Neural cell (in vitro differentiated cells): ENCODE measurements at regions not wholly inside any gene's neighbourhood (a gene's known extent, or its start where the extent isn't known, plus 50 kb on each side); places are given as distances from the start of the nearest gene placed in this dataset.

Source experiments
- H2AFZ ChIP-seq: fragments of 200-600, 300-800 bp; sonication (generic), shearing (Covaris generic); 2 replicates; pipeline ENCODE4 v1.6.0; 2014; ENCODE audit warnings: low read depth, mild to moderate bottlenecking, antibody characterized with exemption, low read length, moderate library complexity
- H3F3A ChIP-seq: fragments of 200-600 bp; shearing (Covaris generic); 2 replicates; pipeline ENCODE4 v1.6.1; 2016; ENCODE audit warnings: mild to moderate bottlenecking, moderate library complexity, mixed read lengths, antibody characterized with exemption, low read length; ENCODE audit not compliant: insufficient read depth, poor library complexity, severe bottlenecking
- H3K27ac ChIP-seq: fragments of 200-600, 300-800 bp; sonication (generic), shearing (Covaris generic); 2 replicates; pipeline ENCODE4 v1.5.1; 2014; ENCODE audit warnings: mild to moderate bottlenecking, low read length, moderate library complexity
- H3K27me3 ChIP-seq: fragments of 300-800, 200-600 bp; sonication (generic), shearing (Covaris generic); 2 replicates; pipeline ENCODE4 v1.6.0; 2014; ENCODE audit warnings: mild to moderate bottlenecking, low read depth, low read length, moderate library complexity; ENCODE audit not compliant: insufficient read depth
- H3K36me3 ChIP-seq: fragments of 300-800, 200-600 bp; sonication (generic), shearing (Covaris generic); 2 replicates; pipeline ENCODE4 v1.5.1; 2014; ENCODE audit warnings: mild to moderate bottlenecking, antibody characterized with exemption, low read length, moderate library complexity; ENCODE audit not compliant: insufficient read depth
- H3K4me2 ChIP-seq: fragments of 300-800, 200-600 bp; sonication (generic), shearing (Covaris generic); 2 replicates; pipeline ENCODE4 v1.6.0; 2014; ENCODE audit warnings: mild to moderate bottlenecking, low read length
- H3K4me3 ChIP-seq: fragments of 300-800, 200-600 bp; sonication (generic), shearing (Covaris generic); 2 replicates; pipeline ENCODE4 v1.5.1; 2014; ENCODE audit warnings: mild to moderate bottlenecking, low read length, moderate library complexity
- H3K79me2 ChIP-seq: fragments of 200-600 bp; shearing (Covaris generic); replicated peaks from 2 replicates; pipeline ENCODE4 v1.6.0; 2014; ENCODE audit warnings: mild to moderate bottlenecking, low read length, moderate library complexity; ENCODE audit not compliant: insufficient read depth
- H3K9ac ChIP-seq: fragments of 300-800, 200-600 bp; sonication (generic), shearing (Covaris generic); 2 replicates; pipeline ENCODE4 v1.6.1; 2016; ENCODE audit warnings: mild to moderate bottlenecking, low read length, mixed read lengths
- H3K9me2 ChIP-seq: fragments of 200-600 bp; shearing (Covaris generic); 2 replicates; pipeline ENCODE4 v1.6.1; 2016; ENCODE audit warnings: mild to moderate bottlenecking, low read length, mixed read lengths; ENCODE audit not compliant: insufficient read depth
- H3K9me3 ChIP-seq: fragments of 200-600, 300-800 bp; sonication (generic), shearing (Covaris generic); 2 replicates; pipeline ENCODE4 v1.6.1; 2016; ENCODE audit warnings: mild to moderate bottlenecking, mixed run types, low read length, moderate library complexity, mixed read lengths
- H4K20me1 ChIP-seq: fragments of 200-600 bp; shearing (Covaris generic); 2 replicates; pipeline ENCODE4 v1.6.1; 2016; ENCODE audit warnings: mild to moderate bottlenecking, mixed run types; ENCODE audit not compliant: insufficient read depth
- EZH2 ChIP-seq: fragments of 200-600, 300-800 bp; shearing (Covaris generic), sonication (generic); IDR thresholded peaks from 2 replicates; pipeline ENCODE4 v1.6.1; 2014; ENCODE audit warnings: antibody characterized with exemption, low read length, borderline replicate concordance, mild to moderate bottlenecking; ENCODE audit not compliant: insufficient read depth, poor library complexity, severe bottlenecking
- MXI1 ChIP-seq: fragments of 450-650 bp; conservative IDR thresholded peaks from 2 replicates; pipeline ENCODE4 v1.6.1; 2014; ENCODE audit warnings: antibody characterized with exemption, mild to moderate bottlenecking; ENCODE audit not compliant: poor library complexity, severe bottlenecking
- POLR2AphosphoS5 ChIP-seq: IDR thresholded peaks from 2 replicates; pipeline ENCODE4 v1.6.1; 2012
- SMC3 ChIP-seq: fragments of 450-650 bp; conservative IDR thresholded peaks from 2 replicates; pipeline ENCODE4 v1.6.1; 2014; ENCODE audit warnings: antibody characterized with exemption, mild to moderate bottlenecking, moderate library complexity; ENCODE audit not compliant: poor library complexity
- TAF1 ChIP-seq: IDR thresholded peaks from 2 replicates; pipeline ENCODE4 v1.6.1; 2012; ENCODE audit warnings: low read depth
- TF ChIP-seq, protein P1 (sequence below): fragments of 450-650 bp; IDR thresholded peaks from 2 replicates; pipeline ENCODE4 v1.5.1; 2014; ENCODE audit warnings: antibody characterized with exemption, mild to moderate bottlenecking, moderate library complexity; ENCODE audit not compliant: poor library complexity, severe bottlenecking
- TF ChIP-seq, protein P2 (sequence below): IDR thresholded peaks from 2 replicates; pipeline ENCODE4 v1.6.1; 2012; ENCODE audit warnings: borderline replicate concordance

DNA sequence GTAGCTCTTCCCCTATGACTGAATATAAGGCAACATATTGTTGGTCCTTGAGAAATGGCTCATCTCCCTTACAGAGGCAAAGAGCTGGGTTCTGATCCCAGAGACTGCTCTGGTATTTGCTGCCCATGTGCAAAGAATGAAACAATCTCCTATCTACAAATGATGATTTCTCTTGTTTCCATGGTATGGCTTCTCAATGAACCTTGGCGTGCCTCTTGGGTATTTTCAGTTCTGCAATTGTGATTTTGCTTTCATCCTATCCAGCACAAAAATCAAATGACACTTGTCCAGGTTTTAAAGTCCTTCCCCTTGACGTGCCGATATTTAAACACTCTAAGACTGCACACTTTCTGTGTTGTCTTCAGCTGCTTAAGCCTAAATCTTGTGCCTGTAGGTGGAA is 109.8 kb upstream of the NR2F2 start:
- Histone ChIP-seq H3K4me2 (no peak overlapping the region), H3K36me3 (no peaks in the 10 kb centered on the region), H3K4me3 (no peak overlapping the region), H3K27ac (no peak overlapping the region), H3K9me3 (no peaks in the 10 kb centered on the region), H3F3A (no peaks in the 10 kb centered on the region), H2AFZ (no peak overlapping the region), H4K20me1 (no peaks in the 10 kb centered on the region), H3K79me2 (no peaks in the 10 kb centered on the region), H3K9ac (no peak overlapping the region), H3K27me3 (no peaks in the 10 kb centered on the region), H3K9me2 (no peaks in the 10 kb centered on the region)
- TF ChIP-seq TAF1 (no peak), SMC3 (no peak), MXI1 (no peak)
- TF ChIP-seq, protein P1, sequence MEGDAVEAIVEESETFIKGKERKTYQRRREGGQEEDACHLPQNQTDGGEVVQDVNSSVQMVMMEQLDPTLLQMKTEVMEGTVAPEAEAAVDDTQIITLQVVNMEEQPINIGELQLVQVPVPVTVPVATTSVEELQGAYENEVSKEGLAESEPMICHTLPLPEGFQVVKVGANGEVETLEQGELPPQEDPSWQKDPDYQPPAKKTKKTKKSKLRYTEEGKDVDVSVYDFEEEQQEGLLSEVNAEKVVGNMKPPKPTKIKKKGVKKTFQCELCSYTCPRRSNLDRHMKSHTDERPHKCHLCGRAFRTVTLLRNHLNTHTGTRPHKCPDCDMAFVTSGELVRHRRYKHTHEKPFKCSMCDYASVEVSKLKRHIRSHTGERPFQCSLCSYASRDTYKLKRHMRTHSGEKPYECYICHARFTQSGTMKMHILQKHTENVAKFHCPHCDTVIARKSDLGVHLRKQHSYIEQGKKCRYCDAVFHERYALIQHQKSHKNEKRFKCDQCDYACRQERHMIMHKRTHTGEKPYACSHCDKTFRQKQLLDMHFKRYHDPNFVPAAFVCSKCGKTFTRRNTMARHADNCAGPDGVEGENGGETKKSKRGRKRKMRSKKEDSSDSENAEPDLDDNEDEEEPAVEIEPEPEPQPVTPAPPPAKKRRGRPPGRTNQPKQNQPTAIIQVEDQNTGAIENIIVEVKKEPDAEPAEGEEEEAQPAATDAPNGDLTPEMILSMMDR, result no peak
- TF ChIP-seq, protein P2, sequence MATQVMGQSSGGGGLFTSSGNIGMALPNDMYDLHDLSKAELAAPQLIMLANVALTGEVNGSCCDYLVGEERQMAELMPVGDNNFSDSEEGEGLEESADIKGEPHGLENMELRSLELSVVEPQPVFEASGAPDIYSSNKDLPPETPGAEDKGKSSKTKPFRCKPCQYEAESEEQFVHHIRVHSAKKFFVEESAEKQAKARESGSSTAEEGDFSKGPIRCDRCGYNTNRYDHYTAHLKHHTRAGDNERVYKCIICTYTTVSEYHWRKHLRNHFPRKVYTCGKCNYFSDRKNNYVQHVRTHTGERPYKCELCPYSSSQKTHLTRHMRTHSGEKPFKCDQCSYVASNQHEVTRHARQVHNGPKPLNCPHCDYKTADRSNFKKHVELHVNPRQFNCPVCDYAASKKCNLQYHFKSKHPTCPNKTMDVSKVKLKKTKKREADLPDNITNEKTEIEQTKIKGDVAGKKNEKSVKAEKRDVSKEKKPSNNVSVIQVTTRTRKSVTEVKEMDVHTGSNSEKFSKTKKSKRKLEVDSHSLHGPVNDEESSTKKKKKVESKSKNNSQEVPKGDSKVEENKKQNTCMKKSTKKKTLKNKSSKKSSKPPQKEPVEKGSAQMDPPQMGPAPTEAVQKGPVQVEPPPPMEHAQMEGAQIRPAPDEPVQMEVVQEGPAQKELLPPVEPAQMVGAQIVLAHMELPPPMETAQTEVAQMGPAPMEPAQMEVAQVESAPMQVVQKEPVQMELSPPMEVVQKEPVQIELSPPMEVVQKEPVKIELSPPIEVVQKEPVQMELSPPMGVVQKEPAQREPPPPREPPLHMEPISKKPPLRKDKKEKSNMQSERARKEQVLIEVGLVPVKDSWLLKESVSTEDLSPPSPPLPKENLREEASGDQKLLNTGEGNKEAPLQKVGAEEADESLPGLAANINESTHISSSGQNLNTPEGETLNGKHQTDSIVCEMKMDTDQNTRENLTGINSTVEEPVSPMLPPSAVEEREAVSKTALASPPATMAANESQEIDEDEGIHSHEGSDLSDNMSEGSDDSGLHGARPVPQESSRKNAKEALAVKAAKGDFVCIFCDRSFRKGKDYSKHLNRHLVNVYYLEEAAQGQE, result no peak

DNA sequence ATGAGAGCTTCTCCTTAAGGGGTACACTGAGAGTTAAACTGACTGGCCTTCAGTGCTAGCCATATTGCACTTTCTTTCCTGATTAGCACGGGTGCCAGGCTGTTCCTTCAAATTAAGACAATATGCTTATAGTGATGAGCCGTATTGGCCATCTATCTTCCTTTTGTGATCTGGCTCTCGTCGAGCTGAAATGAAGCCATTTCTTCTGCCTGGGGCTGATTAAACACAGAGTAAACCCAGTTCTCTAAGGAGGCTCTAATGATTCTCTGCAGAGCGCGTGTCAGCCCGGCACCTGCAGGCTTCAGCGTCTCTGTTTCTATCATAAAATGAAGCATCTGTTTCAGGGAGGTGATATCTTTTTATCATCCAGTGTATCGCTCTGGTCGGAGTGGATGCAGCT is 107.5 kb upstream of the NR2F2 start:
- Histone ChIP-seq H2AFZ (no peak overlapping the region), H3K4me3 (no peak overlapping the region), H3K79me2 (no peaks in the 10 kb centered on the region), H3K9me2 (no peaks in the 10 kb centered on the region), H3F3A (no peaks in the 10 kb centered on the region), H4K20me1 (no peaks in the 10 kb centered on the region), H3K27me3 (no peaks in the 10 kb centered on the region), H3K9ac (no peak overlapping the region), H3K27ac (no peak overlapping the region), H3K36me3 (no peaks in the 10 kb centered on the region), H3K9me3 (no peaks in the 10 kb centered on the region), H3K4me2 (no peak overlapping the region)
- no peak for TF ChIP-seq POLR2AphosphoS5

GRCh38 chr15:96223939-96224338 is 106.6 kb upstream of the NR2F2 start:
- Histone ChIP-seq H3K9me2 (no peaks in the 10 kb centered on the region), H3K27ac (no peak overlapping the region), H3K9ac (no peak overlapping the region), H3K4me2 (no peak overlapping the region), H2AFZ (no peak overlapping the region), H3K36me3 (no peaks in the 10 kb centered on the region), H3K79me2 (no peaks in the 10 kb centered on the region), H3K27me3 (no peaks in the 10 kb centered on the region), H3F3A (no peaks in the 10 kb centered on the region), H3K4me3 (no peak overlapping the region), H3K9me3 (no peaks in the 10 kb centered on the region), H4K20me1 (no peaks in the 10 kb centered on the region)
- TF ChIP-seq TAF1, result no peak
- no peak for TF ChIP-seq SMC3
- TF ChIP-seq EZH2, result no peak
- TF ChIP-seq, protein P2, result no peak
